GM04503 (cell line): ENCODE measurements at regions not wholly inside any gene's neighbourhood (a gene's known extent, or its start where the extent isn't known, plus 50 kb on each side); places are given as distances from the start of the nearest gene placed in this dataset.
"Not testable (repeated sequence)": the region's sequence is repeated elsewhere in the genome, so short reads cannot be mapped to it uniquely, and the experiment has no call there.

ENCODE experiments used
- DNase-seq: peaks from one replicate; pipeline ENCODE4 v3.0.0-alpha.2; 2012; ENCODE audit warnings: low read depth

GRCh38 chr17:77290759-77291558, 150.2 kb downstream of the SEC14L1 start:
- not testable (repeated sequence) for DNase-seq

GRCh38 chr17:77291591-77292386, 151.0 kb downstream of the SEC14L1 start:
- DNase-seq, result no peak

- no peak for DNase-seq
These were observed 154.0 kb downstream of the SEC14L1 start for GRCh38 chr17:77294761-77295160.

GRCh38 chr17:77295241-77295853, 154.6 kb downstream of the SEC14L1 start:
- no peak for DNase-seq

GRCh38 chr17:77296769-77297409, 156.1 kb downstream of the SEC14L1 start:
- no peak for DNase-seq

- DNase-seq, result no peak
These were observed 157.2 kb downstream of the SEC14L1 start for GRCh38 chr17:77297693-77298666.

- no peak for DNase-seq
These were observed 158.0 kb downstream of the SEC14L1 start for GRCh38 chr17:77298811-77299210.

- no peak for DNase-seq
These were observed 158.7 kb downstream of the SEC14L1 start for GRCh38 chr17:77299256-77300015.

GRCh38 chr17:77300016-77300686, 159.4 kb downstream of the SEC14L1 start:
- DNase-seq, result no peak

GRCh38 chr17:77301694-77302266, 161.0 kb downstream of the SEC14L1 start:
- no peak for DNase-seq

- no peak for DNase-seq
These were observed 161.9 kb downstream of the SEC14L1 start for GRCh38 chr17:77302682-77303081.

GRCh38 chr17:77303620-77304019, 162.9 kb downstream of the SEC14L1 start:
- peak; percentile 29 for DNase-seq

GRCh38 chr17:77304051-77304745, 163.4 kb downstream of the SEC14L1 start:
- DNase-seq, result no peak

- DNase-seq, result no peak
These were observed 164.1 kb downstream of the SEC14L1 start for GRCh38 chr17:77304746-77305473.

GRCh38 chr17:77306048-77306789, 165.4 kb downstream of the SEC14L1 start:
- DNase-seq, result no peak

- no peak for DNase-seq
These were observed 166.2 kb downstream of the SEC14L1 start for GRCh38 chr17:77306790-77307478.
